RPMI7951 (cell line): ENCODE measurements at regions not wholly inside any gene's neighbourhood (a gene's known extent, or its start where the extent isn't known, plus 50 kb on each side); places are given as distances from the start of the nearest gene placed in this dataset.
"Not testable (repeated sequence)": the region's sequence is repeated elsewhere in the genome, so short reads cannot be mapped to it uniquely, and the experiment has no call there.

Experiments used
- DNase-seq: peaks from one replicate; pipeline ENCODE4 v3.0.0-alpha.2; 2012; ENCODE audit warnings: low read depth

- peak; percentile 62 for DNase-seq
Observed at GRCh38 chr1:196160066-196160795, 448.0 kb downstream of the KCNT2 start.

DNA sequence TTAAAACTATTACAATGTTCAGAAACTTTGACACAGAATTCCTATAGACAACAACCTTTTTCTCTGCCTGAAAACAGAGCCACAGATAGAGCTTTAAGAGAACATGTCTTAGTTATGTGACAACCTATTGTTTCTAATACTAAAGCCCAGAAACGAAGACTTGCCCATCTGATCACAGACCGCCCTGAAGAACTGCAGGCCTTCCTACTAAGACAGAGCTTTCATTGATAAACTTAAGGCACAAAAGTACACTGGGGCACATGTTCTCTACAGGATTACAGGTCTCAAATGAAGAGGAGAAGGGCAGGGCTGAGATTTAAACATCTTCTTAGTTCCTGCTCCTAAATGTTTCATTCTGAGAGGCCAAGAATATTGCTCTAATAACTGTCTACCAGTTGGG is 452.7 kb downstream of the KCNT2 start:
- DNase-seq = no peak

DNA sequence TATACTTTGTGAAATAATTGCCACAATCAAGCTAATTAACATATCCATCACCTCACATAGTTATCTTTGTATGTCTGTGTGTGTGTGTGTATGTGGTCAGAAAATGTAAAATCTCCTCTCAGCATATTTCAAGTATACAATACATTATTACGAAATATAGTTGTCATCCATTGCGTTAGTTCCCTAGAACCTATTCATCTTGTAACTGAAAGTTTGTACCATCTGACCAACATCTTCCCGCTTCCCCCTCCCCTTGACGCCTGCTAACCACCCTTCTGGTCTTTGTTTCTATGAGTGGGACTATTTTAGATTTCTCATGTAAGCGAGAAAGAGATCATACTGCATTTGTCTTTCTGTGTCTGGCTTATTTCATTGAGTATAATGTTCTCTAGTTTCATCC is 455.3 kb downstream of the KCNT2 start:
- DNase-seq = no peak

- peak; percentile 20 for DNase-seq
Observed at GRCh38 chr1:196152086-196152485, 456.2 kb downstream of the KCNT2 start.

DNA sequence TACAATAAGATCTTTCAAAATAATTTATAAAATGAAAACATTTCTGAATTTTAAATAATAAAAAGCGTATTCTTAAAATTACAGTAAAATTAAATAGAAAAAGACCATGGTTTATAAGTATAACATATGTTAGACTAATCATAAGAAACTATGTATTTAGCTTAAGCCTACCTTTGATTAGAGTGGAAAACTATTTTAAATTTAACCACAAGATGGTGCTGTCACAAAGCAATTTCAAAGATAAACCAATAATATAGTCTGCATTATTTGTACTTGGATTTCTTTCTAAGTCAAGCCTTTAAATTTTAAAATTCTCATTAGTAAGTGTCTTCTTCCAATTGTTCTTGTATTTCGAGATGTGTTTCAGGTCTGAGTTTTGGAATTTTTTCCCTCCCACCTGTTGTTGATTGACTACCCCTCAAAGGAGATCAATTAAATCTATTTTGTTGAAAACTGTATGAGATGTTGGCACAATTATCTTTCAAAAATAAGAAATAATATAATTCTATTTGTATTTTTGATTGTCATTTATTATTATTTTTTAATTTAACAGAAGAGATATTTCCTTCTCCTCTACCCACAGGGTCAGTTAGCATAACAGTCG is 459.8 kb downstream of the KCNT2 start:
- DNase-seq = peak; percentile 48

GRCh38 chr1:196147530-196147929 is 460.7 kb downstream of the KCNT2 start:
- DNase-seq = no peak

DNA sequence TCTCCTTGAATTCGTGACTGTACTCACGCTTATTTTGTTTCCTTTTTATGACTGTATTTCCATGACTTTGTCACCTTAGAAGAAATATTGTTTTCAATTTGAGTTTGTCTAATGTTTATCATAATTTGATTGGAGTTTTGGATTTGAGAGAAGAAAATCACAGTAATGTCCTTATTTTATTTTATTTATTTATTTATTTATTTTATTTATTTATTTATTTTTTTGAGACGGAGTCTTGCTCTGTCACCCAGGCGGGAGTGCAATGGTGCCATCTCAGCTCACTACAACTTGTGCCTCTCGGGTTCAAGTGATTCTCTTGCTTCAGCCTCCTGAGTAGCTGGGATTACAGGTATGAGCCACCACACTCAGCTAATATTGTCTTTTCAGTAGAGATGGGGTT is 463.1 kb downstream of the KCNT2 start:
- DNase-seq = not testable (repeated sequence)

GRCh38 chr1:196144588-196144987 is 463.7 kb downstream of the KCNT2 start:
- DNase-seq = no peak

DNA sequence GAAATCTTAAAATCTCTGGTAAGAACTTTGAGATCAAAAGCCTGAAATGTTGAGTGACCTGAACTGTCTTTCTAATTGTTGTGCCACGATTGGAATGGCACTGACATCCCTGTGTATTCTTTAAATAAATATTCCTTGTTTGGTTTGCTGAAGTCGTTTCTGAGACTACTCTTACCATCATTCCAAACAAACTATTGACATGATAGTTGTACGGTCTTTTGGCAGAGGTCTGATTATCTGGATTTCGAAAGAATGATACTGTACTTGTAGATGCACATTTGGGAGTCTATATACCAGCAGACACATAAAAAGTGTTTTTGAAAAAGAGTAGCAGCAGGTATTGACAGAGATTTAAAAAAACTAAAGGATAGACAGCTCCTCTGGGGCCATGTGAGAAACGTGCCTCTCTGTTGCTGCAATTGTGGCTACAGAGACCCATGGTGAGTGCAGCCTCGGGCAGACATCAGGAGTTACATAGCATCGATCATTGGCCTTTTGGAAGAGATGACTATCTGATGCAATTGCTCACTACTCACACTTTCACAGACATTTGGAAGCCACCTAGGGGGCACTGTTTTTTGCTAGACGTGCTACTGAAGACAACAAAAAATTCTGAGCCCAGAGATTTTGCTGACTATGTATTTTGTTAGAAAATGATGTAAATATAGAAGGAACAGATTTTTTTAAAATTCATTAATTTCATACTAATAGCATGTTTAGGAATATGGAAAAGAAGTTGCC is 464.5 kb downstream of the KCNT2 start:
- DNase-seq = peak; percentile 10

DNA sequence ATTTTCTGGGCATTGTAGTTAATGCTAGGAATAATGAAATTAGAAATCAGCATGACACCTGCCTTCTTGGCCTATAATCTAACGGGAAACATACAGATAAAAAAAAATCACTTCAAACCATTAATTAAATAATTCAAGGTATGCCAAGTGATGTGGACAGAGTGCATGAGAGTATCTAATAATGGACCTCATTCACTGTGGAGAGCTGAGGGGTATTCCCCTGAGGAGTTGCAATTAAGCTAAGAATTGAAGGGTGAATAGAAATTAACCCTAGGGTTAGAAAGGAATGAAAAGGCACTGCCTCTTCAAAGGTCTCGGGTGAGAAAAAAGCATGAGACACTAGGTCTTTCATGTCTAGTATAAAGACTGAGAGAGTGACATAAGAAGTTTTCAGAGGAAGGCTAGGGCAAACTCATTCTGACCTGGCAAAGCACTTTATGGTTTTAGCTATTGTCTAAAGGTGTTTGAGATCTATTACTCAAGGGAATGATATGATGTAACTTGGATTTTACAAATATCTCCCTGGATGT is 466.1 kb downstream of the KCNT2 start:
- no peak for DNase-seq

DNA sequence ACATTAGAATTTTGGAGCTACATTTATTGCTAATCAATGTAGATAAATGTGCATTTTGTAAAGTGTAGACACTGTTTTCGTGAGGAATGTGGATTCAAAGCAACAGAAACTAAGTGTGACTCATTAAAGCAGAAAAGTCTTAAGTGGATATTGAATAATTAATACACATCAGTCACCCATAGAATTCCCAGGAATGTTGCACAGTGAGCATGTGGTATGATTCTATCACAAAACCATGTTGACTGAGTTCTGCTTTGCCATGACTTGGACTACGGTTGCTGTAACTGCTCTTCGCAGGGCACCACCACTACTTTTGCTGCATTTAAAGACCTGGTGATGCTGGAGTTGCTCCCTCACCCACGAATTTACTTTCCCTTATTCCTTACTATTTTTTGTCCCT is 471.8 kb downstream of the KCNT2 start:
- DNase-seq = no peak

GRCh38 chr1:196131691-196132090 is 476.5 kb downstream of the KCNT2 start:
- no peak for DNase-seq

- DNase-seq = no peak
Observed at GRCh38 chr1:196128835-196129234, 479.4 kb downstream of the KCNT2 start.

DNA sequence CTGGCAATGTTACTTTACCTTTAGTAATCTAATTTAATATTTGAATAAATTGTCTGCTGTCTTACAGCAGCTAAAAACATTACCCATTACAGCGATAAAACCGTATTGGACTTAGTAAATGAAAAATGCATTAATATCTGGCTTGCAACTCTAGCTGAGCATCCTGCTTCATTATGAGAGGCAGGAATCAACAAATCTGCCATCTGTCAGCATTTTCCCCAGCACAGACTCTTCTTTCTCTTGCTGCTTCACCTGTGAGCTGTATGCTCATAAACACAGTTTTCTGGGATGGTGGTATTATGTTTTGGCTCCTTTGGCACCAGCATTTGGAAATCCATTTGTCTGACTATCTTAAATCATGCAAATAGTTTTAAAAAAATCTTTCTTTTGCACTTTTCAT is 487.1 kb downstream of the KCNT2 start:
- no peak for DNase-seq

GRCh38 chr1:196115646-196116045 is 492.6 kb downstream of the KCNT2 start:
- peak; percentile 27 for DNase-seq

GRCh38 chr1:196114193-196114592 is 494.0 kb downstream of the KCNT2 start:
- DNase-seq = no peak

GRCh38 chr1:196108990-196109389 is 499.2 kb downstream of the KCNT2 start:
- DNase-seq = not testable (repeated sequence)

- no peak for DNase-seq
Observed at GRCh38 chr1:196105901-196106300, 502.3 kb downstream of the KCNT2 start.

GRCh38 chr1:196102826-196103225 is 505.4 kb downstream of the KCNT2 start:
- DNase-seq = no peak

DNA sequence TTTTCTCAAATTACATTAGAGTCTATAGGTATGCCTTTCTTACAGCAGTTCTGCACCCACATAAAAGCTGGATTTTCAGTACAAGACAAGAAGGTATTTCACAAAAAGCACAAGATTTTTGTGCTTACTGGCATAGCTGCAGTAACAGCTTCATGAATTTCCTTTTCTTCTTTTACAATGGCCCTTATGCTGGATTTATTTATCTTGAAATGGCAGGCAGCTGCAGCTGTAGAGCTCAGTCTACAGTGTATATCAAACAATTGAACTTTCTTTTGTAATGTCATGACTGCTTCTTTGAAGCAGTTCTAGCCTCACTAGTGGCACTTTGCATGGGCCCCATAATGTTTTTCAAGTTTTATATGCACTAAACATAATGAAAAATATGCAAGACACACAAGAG is 510.2 kb downstream of the KCNT2 start:
- DNase-seq = no peak

DNA sequence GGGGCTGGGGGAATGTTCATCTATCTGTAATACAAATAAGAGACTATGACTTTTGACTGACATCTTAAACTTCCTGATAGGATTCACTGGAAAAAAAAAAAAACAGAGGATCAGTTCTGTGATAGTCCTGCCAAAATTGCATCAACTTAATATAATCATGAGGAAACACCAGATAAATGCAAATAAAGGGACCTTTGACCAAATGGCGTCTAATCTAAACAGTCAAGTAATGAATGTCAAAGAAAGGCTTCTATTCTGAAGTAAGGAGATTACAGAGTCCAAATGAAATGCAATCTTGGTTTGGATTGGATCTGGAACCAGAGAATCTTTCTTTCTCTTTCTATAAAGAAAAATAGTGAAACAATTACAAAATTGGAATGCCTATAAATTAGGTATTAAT is 513.4 kb downstream of the KCNT2 start:
- no peak for DNase-seq

GRCh38 chr1:196091397-196092135 is 516.7 kb downstream of the KCNT2 start:
- no peak for DNase-seq
